HCEC 1CT (cell line): ENCODE measurements at regions not wholly inside any gene's neighbourhood (a gene's known extent, or its start where the extent isn't known, plus 50 kb on each side); places are given as distances from the start of the nearest gene placed in this dataset.
A peak's percentile ranks its signal among the peaks of the same experiment; 100 is the strongest.

ENCODE experiments used
- DNase-seq: peaks from one replicate; pipeline ENCODE4 v3.0.0-alpha.2; 2017

- no peak for DNase-seq
These were observed 161.5 kb downstream of the NXNL2 start for GRCh38 chr9:88696501-88696900.

- DNase-seq = no peak
These were observed 162.9 kb downstream of the NXNL2 start for GRCh38 chr9:88697764-88698432.

GRCh38 chr9:88702985-88703384 is 168.0 kb downstream of the NXNL2 start:
- DNase-seq = no peak

GRCh38 chr9:88706193-88707113 is 171.5 kb downstream of the NXNL2 start:
- DNase-seq = no peak

GRCh38 chr9:88710449-88710848 is 175.5 kb downstream of the NXNL2 start:
- DNase-seq = peak; percentile 20

- DNase-seq = no peak
These were observed 176.7 kb downstream of the NXNL2 start for GRCh38 chr9:88711719-88712118.

- no peak for DNase-seq
These were observed 177.5 kb downstream of the NXNL2 start for GRCh38 chr9:88712484-88712883.

- no peak for DNase-seq
These were observed 178.0 kb downstream of the NXNL2 start for GRCh38 chr9:88713010-88713409.

- DNase-seq = no peak
These were observed 181.8 kb downstream of the NXNL2 start for GRCh38 chr9:88716596-88717290.

GRCh38 chr9:88721025-88721424 is 186.0 kb downstream of the NXNL2 start:
- no peak for DNase-seq

GRCh38 chr9:88721495-88722279 is 186.7 kb downstream of the NXNL2 start:
- DNase-seq = no peak

- no peak for DNase-seq
These were observed 187.8 kb downstream of the NXNL2 start for GRCh38 chr9:88722753-88723152.

- DNase-seq = no peak
These were observed 188.8 kb downstream of the NXNL2 start for GRCh38 chr9:88723751-88724150.

GRCh38 chr9:88724331-88724730 is 189.4 kb downstream of the NXNL2 start:
- no peak for DNase-seq

GRCh38 chr9:88725300-88726019 is 190.5 kb downstream of the NXNL2 start:
- no peak for DNase-seq

GRCh38 chr9:88726803-88727202 is 191.8 kb downstream of the NXNL2 start:
- DNase-seq = no peak

GRCh38 chr9:88730780-88731179 is 195.8 kb downstream of the NXNL2 start:
- no peak for DNase-seq

GRCh38 chr9:88732128-88732527 is 197.2 kb downstream of the NXNL2 start:
- DNase-seq = peak; percentile 37

- peak; percentile 69 for DNase-seq
These were observed 198.9 kb downstream of the NXNL2 start for GRCh38 chr9:88733651-88734421.

GRCh38 chr9:88734527-88734926 is 199.5 kb downstream of the NXNL2 start:
- no peak for DNase-seq

- no peak for DNase-seq
These were observed 201.2 kb downstream of the NXNL2 start for GRCh38 chr9:88736136-88736637.
